HG03575 (cell line): ENCODE measurements at regions not wholly inside any gene's neighbourhood (a gene's known extent, or its start where the extent isn't known, plus 50 kb on each side); places are given as distances from the start of the nearest gene placed in this dataset.

Experiments used
- ATAC-seq: cut with Tn5 transposase; IDR thresholded peaks from one replicate; pipeline ENCODE4 v1.9.1; 2021; ENCODE audit not compliant: unreplicated experiment, insufficient number of reproducible peaks, low FRiP score; ENCODE audit errors: extremely low read depth

- ATAC-seq: no peak
Observed at GRCh38 chr17:72031219-72031884, 89.5 kb upstream of the SOX9 start.

GRCh38 chr17:72033334-72033733 is 87.5 kb upstream of the SOX9 start:
- ATAC-seq: no peak

GRCh38 chr17:72034000-72034399 is 86.8 kb upstream of the SOX9 start:
- peak; percentile 29 for ATAC-seq

- no peak for ATAC-seq
Observed at GRCh38 chr17:72038427-72038826, 82.4 kb upstream of the SOX9 start.

GRCh38 chr17:72039490-72039889 is 81.3 kb upstream of the SOX9 start:
- no peak for ATAC-seq

- ATAC-seq: no peak
Observed at GRCh38 chr17:72046178-72046577, 74.6 kb upstream of the SOX9 start.

GRCh38 chr17:72046643-72047612 is 73.9 kb upstream of the SOX9 start:
- ATAC-seq: no peak

- no peak for ATAC-seq
Observed at GRCh38 chr17:72049914-72050313, 70.9 kb upstream of the SOX9 start.

- no peak for ATAC-seq
Observed at GRCh38 chr17:72053036-72053435, 67.8 kb upstream of the SOX9 start.

- ATAC-seq: no peak
Observed at GRCh38 chr17:72053449-72053848, 67.4 kb upstream of the SOX9 start.

- no peak for ATAC-seq
Observed at GRCh38 chr17:72056155-72056554, 64.7 kb upstream of the SOX9 start.

- no peak for ATAC-seq
Observed at GRCh38 chr17:72056727-72057290, 64.0 kb upstream of the SOX9 start.

GRCh38 chr17:72060084-72060483 is 60.7 kb upstream of the SOX9 start:
- no peak for ATAC-seq

- no peak for ATAC-seq
Observed at GRCh38 chr17:72063262-72063661, 57.6 kb upstream of the SOX9 start.

- ATAC-seq: no peak
Observed at GRCh38 chr17:72063756-72064450, 56.9 kb upstream of the SOX9 start.

- no peak for ATAC-seq
Observed at GRCh38 chr17:72064606-72065193, 56.1 kb upstream of the SOX9 start.

GRCh38 chr17:72065556-72065955 is 55.3 kb upstream of the SOX9 start:
- ATAC-seq: no peak

GRCh38 chr17:72068643-72069042 is 52.2 kb upstream of the SOX9 start:
- ATAC-seq: no peak

GRCh38 chr17:72069586-72070202 is 51.1 kb upstream of the SOX9 start:
- no peak for ATAC-seq
